ENCODE measurements at regions not wholly inside any gene's neighbourhood (a gene's known extent, or its start where the extent isn't known, plus 50 kb on each side); places are given as distances from the start of the nearest gene placed in this dataset.
"Not testable (repeated sequence)": the region's sequence is repeated elsewhere in the genome, so short reads cannot be mapped to it uniquely, and the experiment has no call there.

DNA sequence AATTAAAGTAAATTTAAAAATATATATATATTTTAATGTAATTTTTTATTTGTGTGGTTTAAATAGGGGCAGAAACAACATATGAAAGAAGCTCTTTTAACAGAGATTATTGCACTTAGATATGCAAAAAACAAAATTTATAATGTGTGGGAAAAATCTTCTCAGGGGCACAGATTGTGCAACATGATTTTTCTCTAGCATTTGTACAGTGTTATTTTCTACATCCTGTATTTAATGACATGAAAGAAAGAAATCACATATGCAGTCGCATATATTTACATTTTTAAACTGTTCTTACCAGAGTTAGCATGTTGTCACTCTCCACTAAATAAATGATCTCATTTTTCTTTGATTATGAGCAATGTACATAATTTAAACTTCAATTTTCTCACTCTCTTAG is 265.3 kb upstream of the CTNND2 start:
- DNase-seq (ENCODE audit: low read depth), result no peak

GRCh38 chr5:12162863-12163262 is 258.6 kb upstream of the CTNND2 start:
- DNase-seq (ENCODE audit: low read depth), result no peak

DNA sequence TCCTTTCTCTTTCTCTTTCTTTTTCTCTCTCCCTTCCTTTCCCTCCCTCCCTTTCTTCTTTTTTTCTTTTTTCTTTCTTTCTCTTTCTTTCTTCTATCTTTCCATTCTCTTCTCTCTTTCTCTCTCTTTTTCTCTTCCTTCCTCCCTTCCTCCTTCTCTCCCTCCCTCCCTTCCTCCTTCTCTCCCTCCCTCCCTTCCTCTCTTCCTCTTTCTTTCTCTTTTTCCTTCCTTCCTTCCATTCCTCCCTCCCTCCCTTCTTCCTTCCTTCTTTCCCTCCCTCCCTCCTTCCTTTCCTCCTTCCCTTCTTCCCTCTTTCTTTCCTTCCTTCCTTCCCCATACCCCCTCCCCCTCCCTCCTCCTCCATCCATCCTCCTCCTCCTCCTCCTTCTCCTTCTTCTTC is 243.3 kb upstream of the CTNND2 start:
- no peak for DNase-seq (ENCODE audit: low read depth)

DNA sequence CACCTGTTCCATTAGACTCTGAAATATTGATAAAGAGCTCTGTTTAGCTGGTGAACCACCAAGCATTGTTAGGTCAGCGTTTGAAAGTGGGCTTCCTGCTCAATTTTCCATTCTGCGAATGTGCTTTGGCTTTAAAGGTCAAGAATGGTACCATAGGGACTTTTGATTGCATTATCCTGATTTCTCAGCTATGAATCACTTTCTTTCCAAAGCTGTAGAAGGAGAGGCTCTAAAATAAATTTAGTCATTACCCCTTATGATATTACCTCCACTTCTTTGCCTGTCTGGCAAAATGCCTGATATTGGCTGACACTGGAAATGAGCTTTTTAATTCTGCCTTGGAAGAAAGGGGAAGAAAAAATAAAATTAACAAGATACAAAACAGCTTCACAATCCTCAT is 237.2 kb upstream of the CTNND2 start:
- no peak for DNase-seq (ENCODE audit: low read depth)

- no peak for DNase-seq (ENCODE audit: low read depth)
Observed at GRCh38 chr5:12133520-12133919, 229.3 kb upstream of the CTNND2 start.

DNA sequence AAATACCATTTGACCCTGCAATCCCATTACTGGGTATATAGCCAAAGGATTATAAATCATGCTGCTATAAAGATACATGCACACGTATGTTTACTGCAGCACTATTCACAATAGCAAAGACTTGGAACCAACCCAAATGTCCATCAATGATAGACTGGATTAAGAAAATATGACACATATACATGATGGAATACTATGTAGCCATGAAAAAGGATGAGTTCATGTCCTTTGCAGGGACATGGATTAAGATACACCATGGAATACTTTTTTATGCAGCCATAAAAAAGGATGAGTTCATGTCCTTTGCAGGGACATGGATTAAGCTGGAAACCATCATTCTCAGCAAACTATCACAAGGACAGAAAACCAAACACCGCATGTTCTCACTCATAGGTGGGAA is 226.8 kb upstream of the CTNND2 start:
- DNase-seq (ENCODE audit: low read depth), result not testable (repeated sequence)

GRCh38 chr5:12125895-12126294 is 221.6 kb upstream of the CTNND2 start:
- no peak for DNase-seq (ENCODE audit: low read depth)

GRCh38 chr5:12119657-12120056 is 215.4 kb upstream of the CTNND2 start:
- no peak for DNase-seq (ENCODE audit: low read depth)

- no peak for DNase-seq (ENCODE audit: low read depth)
Observed at GRCh38 chr5:12114075-12114474, 209.8 kb upstream of the CTNND2 start.

- DNase-seq (ENCODE audit: low read depth), result no peak
Observed at GRCh38 chr5:12113062-12113461, 208.8 kb upstream of the CTNND2 start.

- no peak for DNase-seq (ENCODE audit: low read depth)
Observed at GRCh38 chr5:12111261-12111660, 207.0 kb upstream of the CTNND2 start.

- no peak for DNase-seq (ENCODE audit: low read depth)
Observed at GRCh38 chr5:12110629-12111028, 206.4 kb upstream of the CTNND2 start.

- no peak for DNase-seq (ENCODE audit: low read depth)
Observed at GRCh38 chr5:12109075-12109688, 204.9 kb upstream of the CTNND2 start.

DNA sequence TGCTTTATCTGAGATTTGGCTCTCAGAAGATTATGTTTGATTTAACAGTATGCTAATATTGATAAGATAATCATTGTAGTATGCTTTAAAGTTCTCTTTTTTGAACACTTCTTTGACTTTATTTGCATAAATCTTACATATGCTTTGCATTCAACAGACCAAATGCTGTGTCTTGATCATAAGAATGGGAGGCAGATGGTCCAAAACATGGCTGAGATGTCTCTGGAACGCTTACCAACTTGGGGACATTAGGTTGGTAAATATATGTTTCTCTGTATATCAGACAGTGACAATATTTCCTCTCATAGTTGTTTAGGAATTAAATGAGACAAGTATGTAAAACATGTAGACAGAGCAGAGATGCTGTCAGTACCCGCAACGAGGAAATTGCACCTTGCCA is 197.9 kb upstream of the CTNND2 start:
- DNase-seq (ENCODE audit: low read depth), result no peak

GRCh38 chr5:12100542-12100941 is 196.3 kb upstream of the CTNND2 start:
- no peak for DNase-seq (ENCODE audit: low read depth)

- no peak for DNase-seq (ENCODE audit: low read depth)
Observed at GRCh38 chr5:12099296-12099695, 195.1 kb upstream of the CTNND2 start.

- DNase-seq (ENCODE audit: low read depth), result no peak
Observed at GRCh38 chr5:12095808-12096281, 191.6 kb upstream of the CTNND2 start.

DNA sequence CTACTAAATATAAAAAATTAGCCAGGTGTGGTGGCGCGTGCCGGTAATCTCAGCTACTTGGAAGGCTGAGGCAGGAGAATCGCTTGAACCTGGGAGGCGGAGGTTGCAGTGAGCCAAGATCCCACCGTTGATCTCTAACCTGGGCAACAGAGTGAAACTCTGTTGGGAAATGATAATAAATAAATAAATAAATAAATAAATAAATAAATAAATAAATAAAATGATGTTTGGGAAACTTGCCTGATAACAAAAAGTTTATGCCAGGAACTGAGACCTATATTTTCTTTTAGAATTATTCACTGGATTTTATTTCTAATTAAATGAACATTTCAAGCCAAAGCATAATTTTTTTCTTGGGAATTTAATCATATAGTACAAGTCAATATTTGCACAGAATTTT is 189.3 kb upstream of the CTNND2 start:
- DNase-seq (ENCODE audit: low read depth), result no peak

- no peak for DNase-seq (ENCODE audit: low read depth)
Observed at GRCh38 chr5:12080761-12081160, 176.5 kb upstream of the CTNND2 start.

- DNase-seq (ENCODE audit: low read depth), result not testable (repeated sequence)
Observed at GRCh38 chr5:12078286-12078685, 174.0 kb upstream of the CTNND2 start.

- DNase-seq (ENCODE audit: low read depth), result no peak
Observed at GRCh38 chr5:12073426-12073825, 169.2 kb upstream of the CTNND2 start.

GRCh38 chr5:12072441-12072840 is 168.2 kb upstream of the CTNND2 start:
- DNase-seq (ENCODE audit: low read depth), result no peak

DNA sequence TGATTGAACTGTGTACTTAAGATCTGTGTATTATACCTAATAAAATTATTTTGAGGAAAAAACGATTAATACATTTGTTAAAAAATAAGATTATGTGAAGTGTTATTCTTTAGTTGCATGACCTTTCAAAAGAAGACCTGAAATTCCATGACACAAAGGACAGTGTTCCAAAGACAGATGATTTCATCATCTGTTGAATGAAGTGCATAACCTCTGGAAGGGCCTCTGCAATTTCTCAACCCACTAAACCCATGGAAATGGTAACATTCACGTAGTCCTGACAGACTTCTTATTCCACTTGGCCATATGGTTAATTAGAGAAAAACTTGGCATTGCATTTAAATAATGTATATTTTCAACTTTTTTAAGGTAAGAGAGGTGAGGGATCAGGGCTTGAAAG is 167.2 kb upstream of the CTNND2 start:
- DNase-seq (ENCODE audit: low read depth), result no peak

GRCh38 chr5:12023614-12024241 is 119.5 kb upstream of the CTNND2 start:
- peak; percentile 6 for DNase-seq (ENCODE audit: low read depth)
